ENCODE measurements at regions not wholly inside any gene's neighbourhood (a gene's known extent, or its start where the extent isn't known, plus 50 kb on each side); places are given as distances from the start of the nearest gene placed in this dataset.

- TF ChIP-seq CTCF (IDR thresholded peaks at IDR 0.05) (no peak), POLR2A (IDR thresholded peaks at IDR 0.05) (no peak)
Measured at GRCh38 chr12:125381373-125381772, 316.1 kb downstream of the AACS start.

Data from prostate gland (tissue), 2 donors.